Superior temporal gyrus (tissue), 1 donor: ENCODE measurements at regions not wholly inside any gene's neighbourhood (a gene's known extent, or its start where the extent isn't known, plus 50 kb on each side); places are given as distances from the start of the nearest gene placed in this dataset.

Source experiments
- DNase-seq: peaks from one replicate; pipeline ENCODE4 v3.0.0-alpha.2; 2016; ENCODE audit errors: extremely low spot score

GRCh38 chr16:54628796-54629625 lies 301.7 kb upstream of the IRX5 start:
- DNase-seq = no peak

DNA sequence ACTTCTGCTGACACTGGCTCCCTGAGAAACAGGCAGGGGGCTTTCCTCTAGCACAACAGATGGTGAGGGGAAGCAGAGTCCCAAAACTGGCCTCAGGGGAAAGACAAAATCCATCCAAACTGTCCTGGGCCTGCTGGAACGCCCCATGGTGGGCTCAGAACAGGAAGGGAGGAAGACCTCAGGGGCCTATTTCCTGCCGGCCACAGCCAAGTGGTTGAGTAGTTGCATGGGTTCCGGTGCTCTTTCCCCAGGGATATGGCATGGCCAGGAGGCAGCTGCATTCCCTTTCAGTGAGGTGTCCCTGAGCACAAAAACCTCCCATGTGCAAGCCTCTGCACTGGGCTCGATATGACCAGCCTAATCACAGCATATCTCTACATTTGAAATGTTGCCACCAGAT lies 303.0 kb upstream of the IRX5 start:
- DNase-seq = no peak

DNA sequence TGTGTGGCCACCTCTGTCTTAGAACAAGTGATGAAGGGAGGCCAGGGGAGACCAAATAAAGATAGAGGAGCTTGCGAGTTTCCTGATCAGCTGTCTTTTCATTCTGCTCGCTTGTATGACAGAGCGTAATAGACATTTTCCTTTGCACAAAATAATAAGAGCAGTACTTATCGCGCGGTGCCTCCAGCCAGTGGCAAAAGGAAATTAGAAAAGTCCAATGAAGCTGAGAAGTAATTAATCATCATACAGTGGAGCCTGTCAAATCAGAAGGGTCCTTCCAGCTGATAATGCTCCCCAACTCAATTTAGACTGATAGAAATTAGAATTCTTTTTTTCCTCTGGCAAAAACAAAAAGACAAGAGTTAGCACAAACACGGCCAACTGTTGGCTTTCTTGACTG lies 307.0 kb upstream of the IRX5 start:
- DNase-seq = no peak

- DNase-seq = no peak
Measured at GRCh38 chr16:54620197-54620596, 310.5 kb upstream of the IRX5 start.

DNA sequence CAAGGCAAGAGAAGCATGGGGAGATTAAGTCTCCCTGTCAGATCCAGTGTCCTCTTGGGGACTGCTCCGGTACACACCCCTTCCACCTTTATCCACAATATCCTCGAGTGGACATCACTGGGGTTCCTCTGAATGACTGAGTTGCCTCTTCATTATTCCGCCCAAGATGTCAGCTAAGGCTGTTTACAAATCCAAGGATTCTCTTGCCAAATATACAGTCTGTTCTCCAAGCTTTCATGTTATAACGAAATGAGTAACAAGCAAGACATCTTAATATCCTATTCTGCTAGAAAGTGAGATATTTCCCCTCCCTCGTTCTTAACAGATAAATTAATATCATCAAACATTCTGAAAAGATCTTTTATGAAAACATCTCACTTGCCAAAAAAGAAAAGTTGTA lies 314.1 kb upstream of the IRX5 start:
- no peak for DNase-seq

- no peak for DNase-seq
Measured at GRCh38 chr16:54605536-54606066, 319.0 kb upstream of the IRX3 start.

GRCh38 chr16:54602666-54603065 lies 316.1 kb upstream of the IRX3 start:
- DNase-seq = no peak

DNA sequence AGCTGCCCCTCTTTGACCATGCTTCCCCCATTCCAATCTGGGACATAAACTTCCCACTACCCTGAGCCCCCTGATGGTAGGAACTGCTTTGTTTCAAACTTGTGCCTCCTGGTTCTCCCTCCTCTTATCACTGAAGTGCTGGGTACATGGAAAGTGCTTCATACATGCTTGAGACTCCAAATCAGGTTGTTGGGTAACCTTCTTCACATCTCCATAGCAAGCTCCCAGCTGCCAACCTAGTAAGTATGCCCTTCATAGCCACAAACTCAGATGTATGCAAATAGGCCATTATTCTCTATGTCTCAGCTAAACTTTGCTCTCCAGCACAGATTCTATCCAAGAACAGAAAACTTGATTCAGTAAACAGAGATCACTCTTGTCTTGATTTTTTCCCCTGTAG lies 310.6 kb upstream of the IRX3 start:
- no peak for DNase-seq

DNA sequence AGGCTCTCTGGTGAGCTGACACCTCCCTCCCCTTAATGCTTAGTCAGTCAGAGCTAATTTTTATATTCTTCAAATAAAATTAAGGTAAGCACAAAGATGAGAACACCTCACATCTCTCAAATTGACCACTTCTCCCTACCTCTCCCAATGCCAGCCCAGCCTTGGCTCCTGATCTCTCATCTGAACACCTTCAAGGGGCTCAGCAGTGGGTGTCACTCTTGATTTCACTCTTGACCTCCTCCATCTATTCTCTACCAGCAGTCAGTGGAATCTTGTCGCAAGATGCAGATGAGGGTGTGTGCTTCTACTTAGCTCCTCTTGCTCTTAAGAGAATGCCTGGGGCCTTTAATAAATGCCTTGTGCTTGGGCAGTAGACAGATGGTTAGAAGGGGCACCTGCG lies 309.0 kb upstream of the IRX3 start:
- no peak for DNase-seq

DNA sequence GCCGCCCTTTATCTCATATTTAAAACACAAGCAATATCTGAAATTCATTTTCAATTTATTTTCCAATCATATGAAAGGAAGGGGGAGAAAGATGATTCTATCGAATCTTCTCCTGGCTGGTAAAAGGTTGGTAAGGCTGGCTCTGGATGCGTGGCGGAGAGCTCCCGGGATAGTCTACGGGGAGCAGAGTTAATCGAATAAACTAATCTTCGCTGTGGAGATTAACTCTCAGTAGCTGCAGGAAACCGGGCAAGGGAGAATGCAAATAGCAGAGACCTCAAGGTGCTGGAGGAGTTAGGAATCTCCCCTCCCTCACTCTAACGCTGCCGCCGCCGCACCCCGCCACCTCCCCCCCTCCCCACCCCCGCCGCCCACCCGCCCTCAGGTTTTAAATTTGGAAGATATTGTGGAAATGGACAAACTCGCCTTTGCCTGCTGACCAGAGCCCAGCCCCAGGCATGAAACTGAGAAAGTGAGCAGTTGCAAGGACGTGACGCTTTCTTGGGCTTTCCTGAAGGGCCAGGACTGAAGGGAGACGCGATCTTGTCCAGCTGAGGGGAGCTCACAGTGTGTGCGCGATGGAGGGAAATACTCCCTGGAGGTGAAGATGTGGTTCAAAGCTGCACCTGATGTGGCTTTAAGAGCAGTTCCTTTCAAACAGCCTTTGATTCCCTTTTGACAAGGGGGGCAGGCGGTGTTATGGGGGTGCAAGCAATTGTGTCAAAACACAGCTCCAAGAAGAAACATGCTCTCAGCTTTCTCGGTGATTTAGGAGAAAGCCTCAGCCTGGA lies 308.2 kb upstream of the IRX3 start:
- DNase-seq = no peak

- no peak for DNase-seq
Measured at GRCh38 chr16:54591816-54592246, 305.2 kb upstream of the IRX3 start.

GRCh38 chr16:54590836-54591235 lies 304.2 kb upstream of the IRX3 start:
- no peak for DNase-seq

GRCh38 chr16:54589326-54589725 lies 302.7 kb upstream of the IRX3 start:
- no peak for DNase-seq

- no peak for DNase-seq
Measured at GRCh38 chr16:54588026-54588425, 301.4 kb upstream of the IRX3 start.

DNA sequence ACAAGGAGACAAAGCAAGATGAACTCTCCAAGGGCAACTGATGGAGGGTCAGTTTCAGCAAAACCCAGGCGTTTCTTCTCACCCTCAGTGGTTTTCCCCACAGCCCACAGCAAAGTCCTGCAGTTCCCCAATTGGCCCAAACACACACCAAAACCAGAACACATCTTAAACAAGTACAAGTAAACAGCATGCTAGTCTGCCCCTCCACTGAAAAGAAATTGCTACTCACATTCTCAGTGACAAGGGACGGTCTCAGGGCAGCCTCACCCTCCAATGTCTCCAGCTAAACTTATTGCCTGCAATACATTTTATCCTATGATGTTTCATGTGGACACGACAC lies 300.6 kb upstream of the IRX3 start:
- no peak for DNase-seq

- no peak for DNase-seq
Measured at GRCh38 chr16:54586474-54587175, 300.0 kb upstream of the IRX3 start.

DNA sequence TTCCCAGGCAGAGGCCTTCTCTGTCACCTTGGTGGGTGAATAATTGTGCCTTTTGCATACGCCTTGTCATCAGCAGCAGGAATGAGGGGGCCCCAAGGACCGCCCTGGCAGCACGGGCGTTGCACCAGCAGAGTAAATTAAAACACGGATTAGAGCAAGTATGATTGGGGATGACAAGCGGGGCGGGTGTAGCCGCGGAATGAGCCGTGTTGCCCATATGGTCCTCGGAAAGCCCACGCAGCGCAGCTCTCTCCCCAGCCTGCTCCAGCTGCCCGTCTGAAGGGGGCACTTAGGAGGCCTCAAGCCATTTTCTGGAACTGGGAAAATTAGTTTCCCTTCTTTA lies 299.4 kb upstream of the IRX3 start:
- no peak for DNase-seq

- DNase-seq = no peak
Measured at GRCh38 chr16:54585094-54585997, 298.8 kb upstream of the IRX3 start.

- no peak for DNase-seq
Measured at GRCh38 chr16:54584121-54584520, 297.5 kb upstream of the IRX3 start.

- DNase-seq = no peak
Measured at GRCh38 chr16:54582631-54583250, 296.2 kb upstream of the IRX3 start.
